AG10803 (cell line): ENCODE measurements at regions not wholly inside any gene's neighbourhood (a gene's known extent, or its start where the extent isn't known, plus 50 kb on each side); places are given as distances from the start of the nearest gene placed in this dataset.
A peak's percentile ranks its signal among the peaks of the same experiment; 100 is the strongest.
"Not testable (repeated sequence)": the region's sequence is repeated elsewhere in the genome, so short reads cannot be mapped to it uniquely, and the experiment has no call there.

Source experiments
- DNase-seq: peaks from one replicate; pipeline ENCODE4 v3.0.0; 2010; ENCODE audit warnings: low read depth
- H3K4me3 ChIP-seq: 2 replicates; pipeline ENCODE4 v1.5.1; 2011; ENCODE audit warnings: mild to moderate bottlenecking, low read length, control low read depth
- TF ChIP-seq, protein P1 (sequence below): conservative IDR thresholded peaks from 2 replicates; pipeline ENCODE4 v1.5.1; 2011; ENCODE audit warnings: mild to moderate bottlenecking, low read length, control low read depth, inconsistent platforms

DNA sequence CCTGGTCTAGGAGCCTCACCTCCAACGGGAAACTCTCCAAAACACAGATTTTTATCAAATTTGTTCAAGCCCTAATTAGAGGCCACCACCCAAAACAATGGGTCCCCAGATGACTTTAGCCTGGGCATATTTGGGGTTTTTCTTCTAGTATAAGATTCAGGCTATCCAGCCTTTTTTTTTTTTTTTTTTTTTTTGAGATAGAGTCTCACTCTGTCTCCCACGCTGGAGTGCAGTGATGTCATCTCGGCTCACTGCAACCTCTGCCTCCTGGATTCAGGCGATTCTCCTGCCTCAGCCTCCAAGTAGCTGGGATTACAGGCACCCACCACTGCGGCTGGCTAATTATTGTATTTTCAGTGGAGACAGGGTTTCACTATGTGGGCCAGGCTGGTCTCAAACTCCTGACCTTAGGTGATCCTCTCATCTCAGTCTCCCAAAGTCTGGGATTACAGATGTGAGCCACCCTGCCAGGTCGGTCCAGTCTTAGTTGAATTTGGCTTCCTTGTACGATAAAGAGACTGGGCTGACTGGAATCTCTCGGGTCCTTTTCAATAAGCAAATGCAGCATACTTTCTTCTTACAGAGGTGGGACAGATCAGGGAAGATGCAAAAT lies 91.4 kb upstream of the KLF6 start:
- no peak overlapping the region for H3K4me3 ChIP-seq
- DNase-seq = no peak
- TF ChIP-seq, protein P1, sequence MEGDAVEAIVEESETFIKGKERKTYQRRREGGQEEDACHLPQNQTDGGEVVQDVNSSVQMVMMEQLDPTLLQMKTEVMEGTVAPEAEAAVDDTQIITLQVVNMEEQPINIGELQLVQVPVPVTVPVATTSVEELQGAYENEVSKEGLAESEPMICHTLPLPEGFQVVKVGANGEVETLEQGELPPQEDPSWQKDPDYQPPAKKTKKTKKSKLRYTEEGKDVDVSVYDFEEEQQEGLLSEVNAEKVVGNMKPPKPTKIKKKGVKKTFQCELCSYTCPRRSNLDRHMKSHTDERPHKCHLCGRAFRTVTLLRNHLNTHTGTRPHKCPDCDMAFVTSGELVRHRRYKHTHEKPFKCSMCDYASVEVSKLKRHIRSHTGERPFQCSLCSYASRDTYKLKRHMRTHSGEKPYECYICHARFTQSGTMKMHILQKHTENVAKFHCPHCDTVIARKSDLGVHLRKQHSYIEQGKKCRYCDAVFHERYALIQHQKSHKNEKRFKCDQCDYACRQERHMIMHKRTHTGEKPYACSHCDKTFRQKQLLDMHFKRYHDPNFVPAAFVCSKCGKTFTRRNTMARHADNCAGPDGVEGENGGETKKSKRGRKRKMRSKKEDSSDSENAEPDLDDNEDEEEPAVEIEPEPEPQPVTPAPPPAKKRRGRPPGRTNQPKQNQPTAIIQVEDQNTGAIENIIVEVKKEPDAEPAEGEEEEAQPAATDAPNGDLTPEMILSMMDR = no peak

- no peak overlapping the region for H3K4me3 ChIP-seq
- TF ChIP-seq, protein P1 = no peak
- DNase-seq = no peak
These were observed 90.8 kb upstream of the KLF6 start for GRCh38 chr10:3875842-3876235.

DNA sequence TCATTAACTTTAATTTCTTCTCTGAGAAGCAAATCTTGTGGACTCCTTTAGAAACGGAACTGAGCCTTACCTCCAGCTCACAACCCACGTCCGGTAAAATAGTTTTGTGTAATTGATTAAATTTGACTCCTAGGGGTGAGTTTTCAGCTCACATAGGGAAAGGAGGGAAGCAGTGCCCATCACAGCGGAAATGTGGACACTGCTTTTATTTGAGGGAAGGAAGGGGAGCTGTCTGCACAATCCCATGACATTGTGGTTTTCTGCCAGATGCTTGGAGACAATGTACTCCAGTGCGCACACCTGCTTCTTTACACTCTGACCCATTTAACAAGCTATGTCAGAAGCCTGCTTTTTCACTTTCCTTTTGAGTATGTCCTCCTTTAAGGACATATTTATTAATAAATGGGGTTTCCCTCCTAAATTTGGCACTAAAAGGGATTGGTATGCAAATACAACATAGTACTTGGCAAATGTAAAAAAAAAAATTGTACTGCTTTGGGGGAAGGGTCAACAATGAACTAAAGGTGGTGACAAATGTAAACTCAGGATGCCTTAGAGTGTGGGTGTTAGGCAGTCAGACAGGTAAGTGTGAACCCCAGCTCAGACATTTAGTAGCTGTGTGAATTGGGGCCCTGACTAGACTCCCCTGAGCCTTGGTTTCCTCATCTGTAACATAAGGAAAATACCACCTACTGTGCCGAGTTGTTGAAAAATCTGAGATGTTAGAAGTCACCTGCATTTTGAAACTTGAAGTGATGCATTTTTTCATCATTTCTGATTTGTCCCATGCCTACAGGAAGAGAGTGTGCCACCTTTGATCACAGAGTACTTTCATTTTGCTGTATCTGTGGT lies 90.2 kb upstream of the KLF6 start:
- H3K4me3 ChIP-seq = no peak overlapping the region
- DNase-seq = no peak
- TF ChIP-seq, protein P1 = no peak

DNA sequence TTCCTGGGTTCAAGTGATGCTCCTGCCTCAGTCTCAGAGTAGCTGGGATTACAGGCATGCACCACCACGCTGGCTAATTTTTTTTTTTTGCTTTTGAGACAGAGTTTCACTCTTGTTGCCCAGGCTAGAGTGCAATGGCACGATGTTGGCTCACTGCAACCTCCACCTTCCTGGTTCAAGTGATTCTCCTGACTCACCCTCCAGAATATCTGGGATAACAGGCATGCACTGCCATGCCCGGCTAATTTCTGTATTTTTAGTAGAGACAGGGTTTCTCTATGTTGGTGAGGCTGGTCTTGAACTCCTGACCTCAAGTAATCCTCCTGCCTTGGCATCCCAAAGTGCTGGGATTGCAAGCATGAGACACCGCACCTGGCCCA lies 89.6 kb upstream of the KLF6 start:
- H3K4me3 ChIP-seq, DNase-seq: not testable (repeated sequence)

- peak; percentile 79 for DNase-seq
- TF ChIP-seq, protein P1 = no peak
- H3K4me3 ChIP-seq = no peak overlapping the region
These were observed 88.9 kb upstream of the KLF6 start for GRCh38 chr10:3873728-3874461.

- no peak overlapping the region for H3K4me3 ChIP-seq
- TF ChIP-seq, protein P1 = no peak
- DNase-seq = no peak
These were observed 87.8 kb upstream of the KLF6 start for GRCh38 chr10:3872712-3873329.

DNA sequence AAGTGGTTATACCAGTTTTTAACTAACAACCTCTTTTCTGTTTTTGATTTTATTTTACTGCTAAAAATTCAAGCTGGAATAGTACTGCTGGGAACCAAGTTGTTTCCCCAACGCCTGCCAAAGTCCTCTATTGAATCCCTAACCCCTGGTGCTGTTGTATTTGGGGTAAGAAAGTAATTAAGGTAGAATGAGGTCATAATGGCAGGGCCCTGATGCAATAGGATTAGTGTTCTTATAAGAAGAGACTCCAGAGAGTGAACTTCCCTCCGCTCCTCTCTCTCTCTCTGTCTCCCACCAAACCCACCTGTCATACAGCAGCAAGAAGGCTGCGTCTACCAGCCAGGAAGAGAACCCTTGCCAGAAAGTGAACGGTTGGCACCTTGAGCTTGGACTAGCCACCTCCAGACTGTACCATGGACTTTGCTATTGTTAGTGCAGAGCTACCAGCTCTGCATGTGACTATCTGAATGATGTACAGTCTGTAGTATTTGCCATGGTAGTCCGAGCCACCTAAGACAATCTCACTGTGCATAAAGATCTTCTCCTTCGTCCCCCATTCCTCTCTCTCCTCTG lies 86.5 kb upstream of the KLF6 start:
- TF ChIP-seq, protein P1 = no peak
- no peak for DNase-seq
- no peak overlapping the region for H3K4me3 ChIP-seq
